Fibroblast of pulmonary artery (primary cell): ENCODE measurements at regions not wholly inside any gene's neighbourhood (a gene's known extent, or its start where the extent isn't known, plus 50 kb on each side); places are given as distances from the start of the nearest gene placed in this dataset.

Experiments used
- DNase-seq: peaks from one replicate; pipeline ENCODE4 v3.0.0-alpha.2; 2010; ENCODE audit warnings: low read depth
- H3K4me3 ChIP-seq: replicated peaks from 2 replicates; pipeline ENCODE4 v1.5.1; 2011; ENCODE audit warnings: low read depth, mild to moderate bottlenecking, control low read depth, low read length, moderate library complexity
- TF ChIP-seq, protein P1 (sequence below): IDR thresholded peaks from 2 replicates; pipeline ENCODE4 v1.5.1; 2011; ENCODE audit warnings: mild to moderate bottlenecking, control low read depth, low read length, inconsistent platforms; ENCODE audit errors: missing control alignments

DNA sequence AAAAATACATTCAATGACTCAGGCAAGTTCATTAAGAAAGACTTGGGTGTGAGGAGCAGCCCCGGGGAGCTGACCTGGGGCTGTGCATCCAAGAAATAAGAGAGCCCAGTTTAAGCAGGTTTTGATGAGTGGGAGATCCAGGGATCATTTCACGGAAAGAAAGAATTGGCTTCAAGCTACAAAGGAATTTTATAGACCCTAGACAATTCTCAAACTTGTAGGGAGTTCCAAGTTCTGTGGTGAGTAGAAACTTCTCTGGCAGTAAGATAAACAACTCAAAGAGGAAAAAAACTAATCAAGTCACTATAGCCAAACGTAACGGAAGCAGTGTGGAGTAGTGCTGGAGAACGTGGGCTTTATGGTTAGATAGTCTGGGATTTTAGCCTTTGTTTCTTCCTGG lies 175.7 kb upstream of the DDHD1 start:
- DNase-seq = no peak
- no peak overlapping the region for H3K4me3 ChIP-seq
- TF ChIP-seq, protein P1, sequence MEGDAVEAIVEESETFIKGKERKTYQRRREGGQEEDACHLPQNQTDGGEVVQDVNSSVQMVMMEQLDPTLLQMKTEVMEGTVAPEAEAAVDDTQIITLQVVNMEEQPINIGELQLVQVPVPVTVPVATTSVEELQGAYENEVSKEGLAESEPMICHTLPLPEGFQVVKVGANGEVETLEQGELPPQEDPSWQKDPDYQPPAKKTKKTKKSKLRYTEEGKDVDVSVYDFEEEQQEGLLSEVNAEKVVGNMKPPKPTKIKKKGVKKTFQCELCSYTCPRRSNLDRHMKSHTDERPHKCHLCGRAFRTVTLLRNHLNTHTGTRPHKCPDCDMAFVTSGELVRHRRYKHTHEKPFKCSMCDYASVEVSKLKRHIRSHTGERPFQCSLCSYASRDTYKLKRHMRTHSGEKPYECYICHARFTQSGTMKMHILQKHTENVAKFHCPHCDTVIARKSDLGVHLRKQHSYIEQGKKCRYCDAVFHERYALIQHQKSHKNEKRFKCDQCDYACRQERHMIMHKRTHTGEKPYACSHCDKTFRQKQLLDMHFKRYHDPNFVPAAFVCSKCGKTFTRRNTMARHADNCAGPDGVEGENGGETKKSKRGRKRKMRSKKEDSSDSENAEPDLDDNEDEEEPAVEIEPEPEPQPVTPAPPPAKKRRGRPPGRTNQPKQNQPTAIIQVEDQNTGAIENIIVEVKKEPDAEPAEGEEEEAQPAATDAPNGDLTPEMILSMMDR = no peak

DNA sequence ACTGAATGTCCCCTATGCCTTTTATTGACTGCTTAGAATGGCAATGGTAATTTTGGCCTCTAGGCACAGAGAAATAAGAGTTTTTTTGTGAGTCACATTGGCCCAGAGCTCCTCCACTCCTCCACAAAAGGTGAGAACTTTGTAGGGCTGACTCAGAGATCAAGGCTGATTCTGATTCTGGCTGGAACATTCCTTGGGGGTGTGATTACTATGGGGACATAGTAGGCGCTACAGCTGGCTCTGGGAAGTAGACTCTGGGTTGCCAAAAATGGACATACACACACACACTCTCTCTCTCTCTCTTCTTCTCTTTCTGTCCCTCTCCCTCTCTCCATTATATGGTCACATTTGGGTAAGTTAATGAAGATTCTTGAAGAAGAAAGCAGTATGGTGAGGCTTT lies 174.6 kb upstream of the DDHD1 start:
- H3K4me3 ChIP-seq = no peak overlapping the region
- DNase-seq = peak; percentile 82
- TF ChIP-seq, protein P1 = no peak

DNA sequence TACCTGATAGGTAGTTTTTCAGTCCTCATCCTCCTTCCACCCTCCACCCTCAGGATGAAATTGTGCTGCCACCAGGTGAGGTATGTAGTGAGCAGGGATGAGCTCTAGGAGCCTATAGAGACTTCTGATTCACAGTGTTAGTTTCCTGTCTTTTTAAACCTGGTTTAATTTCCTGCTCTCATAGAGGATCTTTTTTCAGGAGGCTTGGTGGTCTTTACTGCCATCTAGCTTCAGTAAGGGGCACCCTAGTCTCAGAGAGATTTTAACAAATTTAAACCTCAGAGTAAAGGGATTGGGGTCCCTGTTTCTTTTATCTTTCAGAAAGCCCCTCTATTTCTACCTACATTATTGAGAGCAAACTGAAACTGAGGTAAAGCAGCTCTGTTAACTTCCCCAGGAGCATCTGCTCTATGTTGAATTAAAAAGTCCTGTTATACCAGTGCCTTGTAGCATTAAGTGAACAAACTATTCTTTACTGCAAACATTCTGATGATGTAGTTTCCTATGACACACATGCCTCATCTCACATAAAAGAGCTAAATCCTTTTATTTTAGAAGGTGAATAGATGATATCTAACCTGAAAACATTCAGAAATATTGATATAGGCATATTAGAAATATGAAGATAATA lies 172.2 kb upstream of the DDHD1 start:
- TF ChIP-seq, protein P1 = peak; percentile 49
- peak; percentile 35 for DNase-seq
- no peak overlapping the region for H3K4me3 ChIP-seq

DNA sequence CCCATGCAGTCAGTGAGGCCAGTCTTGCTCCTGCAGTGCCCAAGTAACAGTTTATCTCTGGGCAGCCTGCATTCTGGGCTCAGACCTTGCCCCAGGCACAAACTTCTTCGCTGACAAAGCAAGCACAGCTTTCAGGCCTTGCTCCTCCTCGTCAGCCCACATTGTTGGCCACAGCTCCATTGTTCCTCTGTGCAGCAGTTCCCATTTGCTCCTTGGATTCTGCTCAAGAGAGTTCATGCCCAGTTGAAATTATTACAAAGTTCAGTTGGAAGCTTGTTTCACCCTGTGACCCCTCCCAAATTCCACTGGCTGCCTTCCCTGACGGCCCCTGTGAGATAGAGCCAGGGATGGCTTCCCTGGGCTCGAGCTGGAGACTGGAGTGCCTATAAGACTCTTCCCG lies 163.4 kb upstream of the DDHD1 start:
- no peak overlapping the region for H3K4me3 ChIP-seq
- DNase-seq = no peak
- TF ChIP-seq, protein P1 = no peak

DNA sequence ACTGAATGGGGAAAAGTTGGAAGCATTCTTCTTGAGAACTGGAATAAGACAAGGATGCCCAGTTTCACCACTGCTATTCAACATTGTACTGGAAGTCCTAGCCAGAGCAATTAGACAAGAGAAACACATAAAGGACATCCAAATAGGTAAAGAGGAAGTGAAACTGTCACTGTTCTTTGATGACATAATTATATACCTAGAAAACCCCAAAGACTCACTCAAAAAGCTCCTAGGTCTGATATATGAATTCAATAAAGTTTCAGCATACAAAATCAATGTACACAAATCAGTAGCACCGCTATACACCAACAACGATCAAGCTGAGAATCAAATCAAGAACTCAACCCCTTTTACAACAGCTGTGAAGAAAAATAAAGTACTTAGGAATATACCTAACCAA lies 157.3 kb upstream of the DDHD1 start:
- no peak overlapping the region for H3K4me3 ChIP-seq
- DNase-seq = no peak
- TF ChIP-seq, protein P1 = no peak

DNA sequence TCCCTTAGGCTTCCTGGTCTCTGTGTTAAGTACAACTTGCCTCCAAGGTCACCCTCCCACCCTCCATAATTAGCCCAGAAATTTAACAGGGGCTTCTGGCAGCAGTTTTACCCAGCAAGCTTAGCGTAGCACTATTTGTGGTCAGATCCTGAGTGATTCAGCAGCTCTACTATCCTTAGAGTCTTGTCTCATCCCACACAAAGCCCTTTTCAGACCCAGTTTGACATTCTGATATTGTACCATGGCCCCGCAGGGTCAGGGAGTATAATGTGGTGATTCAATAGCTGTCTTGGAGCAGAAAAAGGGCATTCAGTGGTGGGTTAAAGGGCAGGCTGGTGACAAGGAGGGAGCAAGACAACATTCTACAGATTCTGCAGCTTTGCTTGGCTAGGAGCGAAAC lies 153.8 kb upstream of the DDHD1 start:
- peak; percentile 33 for DNase-seq
- TF ChIP-seq, protein P1 = no peak
- no peak overlapping the region for H3K4me3 ChIP-seq

DNA sequence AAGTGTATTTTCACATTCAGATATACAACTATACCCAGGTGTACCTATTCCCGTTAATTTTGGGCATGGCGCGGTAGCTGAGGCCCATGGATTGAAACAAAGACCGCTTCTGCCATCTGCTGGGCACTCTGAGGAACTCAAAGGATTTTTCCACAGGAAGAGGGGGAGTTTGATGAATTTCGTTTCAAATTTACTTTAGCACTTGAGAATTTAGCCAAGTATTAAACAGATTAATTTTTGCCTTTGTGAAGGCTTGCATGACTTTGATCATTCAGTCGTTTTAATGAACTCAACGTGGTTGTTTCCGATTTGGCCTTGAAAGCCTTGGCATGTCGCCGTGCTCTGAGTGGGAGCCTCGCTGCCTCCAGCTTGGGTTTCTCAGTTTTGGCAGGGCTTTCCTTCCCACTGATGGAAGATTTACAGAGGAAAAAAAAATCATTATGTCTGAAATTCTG lies 153.2 kb upstream of the DDHD1 start:
- DNase-seq = peak; percentile 75
- peak overlapping the region; percentile 57 for H3K4me3 ChIP-seq
- TF ChIP-seq, protein P1 = peak; percentile 80
